Type B pancreatic cell (in vitro differentiated cells): ENCODE measurements at regions not wholly inside any gene's neighbourhood (a gene's known extent, or its start where the extent isn't known, plus 50 kb on each side); places are given as distances from the start of the nearest gene placed in this dataset.

ENCODE experiments used
- DNase-seq: peaks from one replicate; pipeline ENCODE4 v3.0.0; 2021; ENCODE audit warnings: mixed read lengths; ENCODE audit not compliant: unreplicated experiment; ENCODE audit errors: extremely low spot score
- H3K27ac Mint-ChIP-seq: 2 replicates; pipeline ENCODE4 v1.8.0; 2021; ENCODE audit warnings: mild to moderate bottlenecking, mixed read lengths
- H3K27me3 Mint-ChIP-seq: 2 replicates; pipeline ENCODE4 v1.8.0; 2021; ENCODE audit warnings: mixed read lengths
- H3K36me3 Mint-ChIP-seq: 2 replicates; pipeline ENCODE4 v1.8.0; 2021; ENCODE audit warnings: mixed read lengths
- H3K4me1 Mint-ChIP-seq: one replicate; pipeline ENCODE4 v1.8.0; 2021; ENCODE audit warnings: mixed read lengths; ENCODE audit not compliant: unreplicated experiment
- H3K4me3 Mint-ChIP-seq: 2 replicates; pipeline ENCODE4 v1.8.0; 2021; ENCODE audit warnings: mild to moderate bottlenecking, mixed read lengths
- H3K9me3 Mint-ChIP-seq: 2 replicates; pipeline ENCODE4 v1.8.0; 2021; ENCODE audit warnings: mixed read lengths
- TF ChIP-seq, protein P1 (sequence below): fragments of 200-600 bp; sonication (generic); conservative IDR thresholded peaks from 2 replicates; pipeline ENCODE4 v1.5.0; 2021; ENCODE audit warnings: antibody characterized with exemption, mild to moderate bottlenecking

DNA sequence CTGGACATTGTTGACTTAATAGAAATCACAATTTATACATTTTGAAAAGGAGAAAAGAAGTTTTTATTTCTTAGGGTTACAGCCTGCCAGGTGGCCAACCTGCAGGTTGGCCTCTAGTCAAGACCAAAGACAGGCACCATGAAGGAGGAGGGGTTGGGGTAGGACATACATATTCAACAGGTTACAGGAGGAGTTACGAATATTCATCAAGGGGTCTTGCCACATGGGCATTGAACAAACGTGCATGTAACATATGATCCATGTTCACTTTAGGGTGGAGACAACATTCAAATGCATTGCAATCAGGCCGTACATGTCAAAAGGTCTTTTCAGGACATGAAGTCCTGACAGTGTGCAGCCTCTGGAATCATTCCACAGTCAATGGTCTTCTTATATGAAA, 246.2 kb upstream of the AKR1E2 start:
- Mint-ChIP-seq H3K27me3 (no peaks in the 10 kb centered on the region), H3K4me3 (no peak overlapping the region)
- no peak for DNase-seq

DNA sequence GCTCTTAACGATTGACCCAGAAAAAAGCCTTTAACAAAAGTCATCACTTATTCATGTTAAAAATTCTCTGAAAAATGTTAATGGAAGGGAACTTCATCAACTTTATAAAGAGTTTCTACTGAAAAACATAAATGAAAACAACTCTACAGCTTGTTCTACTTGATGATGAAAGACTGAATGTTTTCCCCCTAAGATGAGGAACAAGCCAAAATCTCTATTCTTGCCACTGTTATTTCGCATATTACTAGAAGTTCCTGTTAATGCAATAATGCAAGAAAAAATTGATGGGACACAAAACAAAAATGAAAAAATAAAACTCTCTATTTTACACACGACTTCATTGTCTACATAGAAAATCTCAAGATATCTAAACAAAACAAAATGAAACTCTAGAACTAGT, 249.8 kb upstream of the AKR1E2 start:
- Mint-ChIP-seq H3K4me3 (no peak overlapping the region), H3K27ac (no peak overlapping the region), H3K9me3 (no peaks in the 10 kb centered on the region), H3K36me3 (no peaks in the 10 kb centered on the region), H3K4me1 (no peaks in the 10 kb centered on the region), H3K27me3 (no peaks in the 10 kb centered on the region)
- DNase-seq = no peak
- TF ChIP-seq, protein P1, sequence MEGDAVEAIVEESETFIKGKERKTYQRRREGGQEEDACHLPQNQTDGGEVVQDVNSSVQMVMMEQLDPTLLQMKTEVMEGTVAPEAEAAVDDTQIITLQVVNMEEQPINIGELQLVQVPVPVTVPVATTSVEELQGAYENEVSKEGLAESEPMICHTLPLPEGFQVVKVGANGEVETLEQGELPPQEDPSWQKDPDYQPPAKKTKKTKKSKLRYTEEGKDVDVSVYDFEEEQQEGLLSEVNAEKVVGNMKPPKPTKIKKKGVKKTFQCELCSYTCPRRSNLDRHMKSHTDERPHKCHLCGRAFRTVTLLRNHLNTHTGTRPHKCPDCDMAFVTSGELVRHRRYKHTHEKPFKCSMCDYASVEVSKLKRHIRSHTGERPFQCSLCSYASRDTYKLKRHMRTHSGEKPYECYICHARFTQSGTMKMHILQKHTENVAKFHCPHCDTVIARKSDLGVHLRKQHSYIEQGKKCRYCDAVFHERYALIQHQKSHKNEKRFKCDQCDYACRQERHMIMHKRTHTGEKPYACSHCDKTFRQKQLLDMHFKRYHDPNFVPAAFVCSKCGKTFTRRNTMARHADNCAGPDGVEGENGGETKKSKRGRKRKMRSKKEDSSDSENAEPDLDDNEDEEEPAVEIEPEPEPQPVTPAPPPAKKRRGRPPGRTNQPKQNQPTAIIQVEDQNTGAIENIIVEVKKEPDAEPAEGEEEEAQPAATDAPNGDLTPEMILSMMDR = no peak

More for the DNA sequence above, 246.2 kb upstream of the AKR1E2 start:
- no peak overlapping the region for H3K27ac Mint-ChIP-seq
- TF ChIP-seq, protein P1 = no peak
- H3K4me1 Mint-ChIP-seq = no peaks in the 10 kb centered on the region
- no peaks in the 10 kb centered on the region for H3K9me3 Mint-ChIP-seq
- no peaks in the 10 kb centered on the region for H3K36me3 Mint-ChIP-seq

- no peaks in the 10 kb centered on the region for H3K36me3 Mint-ChIP-seq
- H3K27ac Mint-ChIP-seq = no peak overlapping the region
- no peaks in the 10 kb centered on the region for H3K9me3 Mint-ChIP-seq
- H3K4me3 Mint-ChIP-seq = no peak overlapping the region
- H3K4me1 Mint-ChIP-seq = no peaks in the 10 kb centered on the region
- H3K27me3 Mint-ChIP-seq = no peaks in the 10 kb centered on the region
- TF ChIP-seq, protein P1 = no peak
- DNase-seq = no peak
Observed at GRCh38 chr10:4569151-4569550, 256.9 kb upstream of the AKR1E2 start.

- Mint-ChIP-seq H3K4me1 (no peaks in the 10 kb centered on the region), H3K27ac (no peak overlapping the region), H3K4me3 (no peak overlapping the region), H3K36me3 (no peaks in the 10 kb centered on the region), H3K27me3 (no peaks in the 10 kb centered on the region), H3K9me3 (no peaks in the 10 kb centered on the region)
- no peak for DNase-seq
- TF ChIP-seq, protein P1 = no peak
Observed at GRCh38 chr10:4568731-4569130, 257.3 kb upstream of the AKR1E2 start.

DNA sequence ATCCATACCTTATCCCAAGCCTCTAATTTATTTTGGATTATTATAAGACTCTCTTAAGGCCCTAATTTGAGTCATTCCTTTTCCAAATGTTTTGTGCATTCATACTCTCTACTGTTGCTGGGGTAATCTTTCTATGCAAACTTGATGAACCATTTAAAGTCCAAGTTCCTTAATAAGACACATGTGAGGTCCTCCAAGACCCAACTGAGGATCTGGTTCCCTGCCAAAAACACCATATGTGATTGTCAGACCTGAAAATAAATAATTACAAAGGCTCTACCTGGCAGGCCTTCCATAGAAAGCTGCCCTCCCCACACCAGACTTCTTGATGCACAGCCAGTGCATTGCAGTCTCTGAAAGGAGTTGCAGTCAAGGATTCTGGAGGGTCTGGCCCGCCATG, 257.9 kb upstream of the AKR1E2 start:
- no peak overlapping the region for H3K27ac Mint-ChIP-seq
- H3K4me1 Mint-ChIP-seq = no peaks in the 10 kb centered on the region
- no peak overlapping the region for H3K4me3 Mint-ChIP-seq
- TF ChIP-seq, protein P1 = no peak
- no peaks in the 10 kb centered on the region for H3K27me3 Mint-ChIP-seq
- no peak for DNase-seq
- no peaks in the 10 kb centered on the region for H3K36me3 Mint-ChIP-seq
- no peaks in the 10 kb centered on the region for H3K9me3 Mint-ChIP-seq

GRCh38 chr10:4567637-4568036, 258.4 kb upstream of the AKR1E2 start:
- Mint-ChIP-seq H3K36me3 (no peaks in the 10 kb centered on the region), H3K4me3 (no peak overlapping the region), H3K9me3 (no peaks in the 10 kb centered on the region), H3K27ac (no peak overlapping the region), H3K27me3 (no peaks in the 10 kb centered on the region), H3K4me1 (no peaks in the 10 kb centered on the region)
- TF ChIP-seq, protein P1 = no peak
- DNase-seq = no peak
